AG09309 (cell line): ENCODE measurements at regions not wholly inside any gene's neighbourhood (a gene's known extent, or its start where the extent isn't known, plus 50 kb on each side); places are given as distances from the start of the nearest gene placed in this dataset.
A peak's percentile ranks its signal among the peaks of the same experiment; 100 is the strongest.

Experiments
- DNase-seq: peaks from one replicate; pipeline ENCODE4 v3.0.0-alpha.2; 2010; ENCODE audit warnings: low read depth
- H3K4me3 ChIP-seq: 2 replicates; pipeline ENCODE4 v1.5.1; 2011; ENCODE audit warnings: mild to moderate bottlenecking, low read depth, low read length, moderate library complexity; ENCODE audit not compliant: control insufficient read depth
- CTCF ChIP-seq: IDR thresholded peaks from 2 replicates; pipeline ENCODE4 v1.5.1; 2011; ENCODE audit warnings: mild to moderate bottlenecking, low read depth, low read length, inconsistent platforms; ENCODE audit not compliant: insufficient read depth, control insufficient read depth; ENCODE audit errors: missing control alignments

GRCh38 chrX:113966791-113967190 is 617.1 kb upstream of the HTR2C start:
- no peak for TF ChIP-seq CTCF
- H3K4me3 ChIP-seq, result no peak overlapping the region

GRCh38 chrX:113962343-113962742 is 621.5 kb upstream of the HTR2C start:
- no peak overlapping the region for H3K4me3 ChIP-seq
- TF ChIP-seq CTCF, result no peak
- DNase-seq, result no peak

More at GRCh38 chrX:113966791-113967190, 617.1 kb upstream of the HTR2C start:
- DNase-seq, result no peak

GRCh38 chrX:113959912-113960626 is 623.8 kb upstream of the HTR2C start:
- no peak for TF ChIP-seq CTCF
- no peak for DNase-seq
- no peak overlapping the region for H3K4me3 ChIP-seq

DNA sequence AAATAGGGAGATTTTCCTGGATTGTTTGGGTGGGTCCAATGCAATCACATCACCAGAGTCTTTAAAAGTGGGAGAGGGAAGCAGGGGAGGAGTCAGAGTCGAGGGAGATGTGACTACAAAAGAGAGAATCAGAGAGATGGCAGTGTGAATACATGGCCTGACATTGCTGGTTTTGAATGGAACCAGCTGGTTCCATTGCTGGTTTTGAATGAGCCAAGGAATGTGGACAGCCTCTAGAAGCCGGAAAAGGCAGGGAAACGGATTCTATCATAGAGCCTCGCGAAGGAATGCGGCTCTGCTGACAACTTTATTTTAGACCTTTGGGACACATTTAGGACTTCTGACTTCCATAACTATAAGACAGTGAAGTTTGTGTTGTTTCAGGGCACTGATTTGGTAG is 627.0 kb upstream of the HTR2C start:
- no peak for TF ChIP-seq CTCF
- no peak for DNase-seq
- no peak overlapping the region for H3K4me3 ChIP-seq

GRCh38 chrX:113954297-113954696 is 629.6 kb upstream of the HTR2C start:
- DNase-seq, result no peak
- TF ChIP-seq CTCF, result no peak
- no peak overlapping the region for H3K4me3 ChIP-seq

GRCh38 chrX:113950081-113950678 is 633.7 kb upstream of the HTR2C start:
- no peak for DNase-seq
- no peak for TF ChIP-seq CTCF
- no peak overlapping the region for H3K4me3 ChIP-seq

- TF ChIP-seq CTCF, result peak; percentile 4
- no peak overlapping the region for H3K4me3 ChIP-seq
- DNase-seq, result no peak
These were observed 636.3 kb upstream of the HTR2C start for GRCh38 chrX:113947548-113947947.
